ENCODE measurements at regions not wholly inside any gene's neighbourhood (a gene's known extent, or its start where the extent isn't known, plus 50 kb on each side); places are given as distances from the start of the nearest gene placed in this dataset.

DNA sequence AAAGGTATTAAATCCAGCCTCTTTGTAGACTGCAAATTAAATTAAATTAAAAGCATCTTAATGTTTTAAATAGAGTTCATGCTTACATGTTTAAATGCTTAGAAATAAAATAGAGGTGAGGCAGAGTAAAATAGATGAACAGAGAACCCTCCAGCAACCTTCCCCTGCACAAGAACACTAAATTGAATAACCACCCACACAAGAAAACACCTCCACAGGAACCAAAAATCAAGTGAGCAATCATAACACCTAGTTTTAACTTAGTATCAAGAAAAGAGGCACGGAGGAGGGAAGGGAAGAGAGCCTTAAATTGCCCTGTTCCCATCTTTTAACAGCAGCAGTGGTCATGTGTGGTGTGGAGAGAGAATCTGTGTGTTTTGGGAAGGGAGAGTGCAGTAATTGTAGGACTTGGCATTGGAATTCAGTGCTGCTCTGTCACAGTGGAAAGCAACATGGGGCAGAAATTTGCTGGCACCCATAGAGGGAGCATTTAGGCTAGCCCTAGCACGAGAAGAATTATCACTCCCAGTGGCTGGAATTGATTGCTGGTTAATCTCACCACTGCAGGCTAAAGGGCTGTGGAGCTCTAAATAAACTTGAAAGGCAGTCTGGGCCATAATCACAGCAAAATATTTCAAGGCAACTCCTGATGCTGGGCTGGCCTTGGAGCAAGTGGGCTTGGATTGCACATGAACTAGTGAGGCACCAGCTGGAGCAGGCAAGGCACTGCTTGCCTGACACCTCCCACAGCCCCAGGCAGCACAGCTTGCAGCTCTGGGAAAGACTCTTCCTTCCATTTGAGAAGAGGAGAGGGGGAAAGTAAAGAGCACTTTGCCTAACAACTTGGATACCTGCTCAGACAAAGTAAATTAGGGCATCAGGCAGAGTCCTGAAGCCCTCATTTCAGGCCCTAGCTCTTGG lies 1478.8 kb downstream of the NCAM2 start:
- TF ChIP-seq, protein P1, sequence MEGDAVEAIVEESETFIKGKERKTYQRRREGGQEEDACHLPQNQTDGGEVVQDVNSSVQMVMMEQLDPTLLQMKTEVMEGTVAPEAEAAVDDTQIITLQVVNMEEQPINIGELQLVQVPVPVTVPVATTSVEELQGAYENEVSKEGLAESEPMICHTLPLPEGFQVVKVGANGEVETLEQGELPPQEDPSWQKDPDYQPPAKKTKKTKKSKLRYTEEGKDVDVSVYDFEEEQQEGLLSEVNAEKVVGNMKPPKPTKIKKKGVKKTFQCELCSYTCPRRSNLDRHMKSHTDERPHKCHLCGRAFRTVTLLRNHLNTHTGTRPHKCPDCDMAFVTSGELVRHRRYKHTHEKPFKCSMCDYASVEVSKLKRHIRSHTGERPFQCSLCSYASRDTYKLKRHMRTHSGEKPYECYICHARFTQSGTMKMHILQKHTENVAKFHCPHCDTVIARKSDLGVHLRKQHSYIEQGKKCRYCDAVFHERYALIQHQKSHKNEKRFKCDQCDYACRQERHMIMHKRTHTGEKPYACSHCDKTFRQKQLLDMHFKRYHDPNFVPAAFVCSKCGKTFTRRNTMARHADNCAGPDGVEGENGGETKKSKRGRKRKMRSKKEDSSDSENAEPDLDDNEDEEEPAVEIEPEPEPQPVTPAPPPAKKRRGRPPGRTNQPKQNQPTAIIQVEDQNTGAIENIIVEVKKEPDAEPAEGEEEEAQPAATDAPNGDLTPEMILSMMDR (IDR thresholded peaks at IDR 0.05) = no peak
- no peak for TF ChIP-seq POLR2A (IDR thresholded peaks at IDR 0.05)
- intact Hi-C loops (cut with DNase I; ENCODE audit: low total_unique reads) = no loop called here
- Histone ChIP-seq H3K4me3 (no peak overlapping the region), H3K36me3 (no peaks in the 10 kb centered on the region), H3K27me3 (no peaks in the 10 kb centered on the region), H3K27ac (no peak overlapping the region), H3K9me3 (no peaks in the 10 kb centered on the region), H3K4me1 (no peaks in the 10 kb centered on the region)
- no peak for DNase-seq

DNA sequence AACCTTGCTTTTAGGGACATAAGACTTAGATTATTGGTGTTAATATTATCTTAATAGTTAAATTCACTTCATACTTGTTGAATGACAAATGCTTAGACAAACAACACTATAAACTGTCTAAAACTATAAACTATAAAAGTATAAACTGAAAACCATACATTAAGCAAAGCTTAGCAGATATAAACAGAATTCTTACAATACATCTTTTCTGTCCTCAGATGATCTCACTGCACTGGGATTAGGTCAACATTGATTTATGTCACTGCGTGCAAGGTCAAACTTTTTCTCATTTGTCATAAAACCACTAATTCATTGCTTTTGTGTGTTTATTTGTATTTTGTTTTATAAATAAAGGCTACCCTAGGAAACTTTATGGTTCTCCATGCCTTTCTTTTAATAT lies 1491.8 kb downstream of the NCAM2 start:
- no peak for TF ChIP-seq POLR2A (IDR thresholded peaks at IDR 0.05)
- TF ChIP-seq, protein P1 (IDR thresholded peaks at IDR 0.05) = no peak
- Histone ChIP-seq H3K4me3 (no peak overlapping the region), H3K36me3 (no peaks in the 10 kb centered on the region), H3K27me3 (no peaks in the 10 kb centered on the region), H3K9me3 (no peaks in the 10 kb centered on the region), H3K27ac (no peak overlapping the region), H3K4me1 (no peaks in the 10 kb centered on the region)
- no peak for DNase-seq
- intact Hi-C loops (cut with DNase I; ENCODE audit: low total_unique reads) = no loop called here

DNA sequence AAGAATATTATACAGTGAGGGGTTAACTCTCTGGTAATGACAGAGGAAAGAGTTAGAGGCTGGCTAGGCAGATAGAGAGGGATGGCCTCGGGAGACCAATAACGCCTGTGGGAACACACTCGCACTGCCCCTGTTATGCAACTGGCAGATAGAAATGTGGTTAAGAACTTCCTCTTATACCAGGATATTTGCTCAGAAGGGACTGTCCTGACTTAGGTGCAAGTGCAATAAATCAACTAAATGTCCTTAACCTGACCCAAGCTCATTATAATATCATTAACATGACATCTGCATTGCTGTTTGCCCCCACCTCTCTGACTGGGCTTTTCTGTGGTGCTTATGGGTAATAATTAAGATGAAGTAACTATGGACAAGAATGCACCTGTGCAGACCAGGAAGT lies 1518.0 kb downstream of the NCAM2 start:
- Histone ChIP-seq H3K36me3 (no peaks in the 10 kb centered on the region), H3K4me3 (no peak overlapping the region), H3K27me3 (no peaks in the 10 kb centered on the region), H3K9me3 (no peaks in the 10 kb centered on the region), H3K4me1 (no peaks in the 10 kb centered on the region), H3K27ac (no peak overlapping the region)
- intact Hi-C loops (cut with DNase I; ENCODE audit: low total_unique reads) = no loop called here
- TF ChIP-seq, protein P1 (IDR thresholded peaks at IDR 0.05) = no peak
- no peak for TF ChIP-seq POLR2A (IDR thresholded peaks at IDR 0.05)
- DNase-seq = no peak

DNA sequence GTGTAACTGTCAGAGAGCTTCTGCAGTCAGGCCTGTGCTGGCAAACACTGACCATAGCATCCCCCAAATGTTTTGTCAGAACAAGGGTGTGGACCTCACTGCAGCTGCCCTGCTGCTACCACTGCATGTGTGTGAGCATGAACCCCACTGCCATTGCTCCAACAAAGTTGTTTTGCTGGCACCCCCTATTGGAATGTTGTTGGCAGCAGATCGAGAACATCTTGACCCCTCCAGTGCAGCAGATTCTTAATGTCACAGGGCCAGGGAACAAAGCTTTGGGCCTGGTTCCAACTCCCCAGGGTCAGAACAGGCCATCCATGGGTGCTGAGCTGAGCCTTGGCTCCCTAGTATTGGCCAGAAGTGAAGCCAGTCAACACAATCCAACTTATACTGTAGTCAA lies 1537.4 kb downstream of the NCAM2 start:
- TF ChIP-seq, protein P1 (IDR thresholded peaks at IDR 0.05) = no peak
- no peak for TF ChIP-seq POLR2A (IDR thresholded peaks at IDR 0.05)
- no peak overlapping the region for H3K27ac ChIP-seq
- intact Hi-C loops (cut with DNase I; ENCODE audit: low total_unique reads) = no loop called here

DNA sequence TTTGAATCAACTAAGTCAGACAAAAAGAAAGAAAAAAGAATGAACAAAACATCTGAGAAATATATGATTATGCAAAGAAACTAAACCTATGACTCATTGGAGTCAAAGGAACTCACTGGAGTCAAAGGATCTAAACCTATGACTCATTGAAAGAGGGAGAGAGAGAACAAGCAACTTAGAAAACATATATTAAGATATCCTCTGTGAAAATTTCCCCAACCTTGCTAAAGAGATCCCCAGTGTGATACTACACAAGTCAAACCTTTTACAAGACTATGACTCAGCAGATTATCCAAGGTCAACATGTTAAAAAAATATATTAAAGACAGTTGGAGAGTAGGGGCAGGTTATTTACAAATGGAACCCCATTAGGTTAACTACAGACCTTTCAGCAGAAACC lies 1538.3 kb downstream of the NCAM2 start:
- H3K4me3 ChIP-seq = no peak overlapping the region
- H3K27ac ChIP-seq = no peak overlapping the region
- DNase-seq = no peak
- H3K27me3 ChIP-seq = no peaks in the 10 kb centered on the region
- H3K4me1 ChIP-seq = no peaks in the 10 kb centered on the region
- TF ChIP-seq, protein P1 (IDR thresholded peaks at IDR 0.05) = no peak
- no peak for TF ChIP-seq POLR2A (IDR thresholded peaks at IDR 0.05)
- intact Hi-C loops (cut with DNase I; ENCODE audit: low total_unique reads) = no loop called here
- no peaks in the 10 kb centered on the region for H3K9me3 ChIP-seq
- no peaks in the 10 kb centered on the region for H3K36me3 ChIP-seq

More for the DNA sequence above, 1537.4 kb downstream of the NCAM2 start:
- no peak overlapping the region for H3K4me3 ChIP-seq
- no peaks in the 10 kb centered on the region for H3K36me3 ChIP-seq
- no peak for DNase-seq
- H3K4me1 ChIP-seq = no peaks in the 10 kb centered on the region
- no peaks in the 10 kb centered on the region for H3K9me3 ChIP-seq
- H3K27me3 ChIP-seq = no peaks in the 10 kb centered on the region

All from uterus (tissue), 3 donors.